H9 (cell line): ENCODE measurements at regions not wholly inside any gene's neighbourhood (a gene's known extent, or its start where the extent isn't known, plus 50 kb on each side); places are given as distances from the start of the nearest gene placed in this dataset.

Experiments
- DNase-seq: peaks from one replicate; pipeline ENCODE4 v3.0.0-alpha.2; 2017
- H2AFZ ChIP-seq: one replicate; pipeline ENCODE4 v1.6.1; 2013; ENCODE audit warnings: mild to moderate bottlenecking, low read length, control low read depth, moderate library complexity
- H2AK5ac ChIP-seq: 2 replicates; pipeline ENCODE4 v1.6.1; 2013; ENCODE audit warnings: low read length, control low read depth, mixed read lengths; ENCODE audit not compliant: insufficient read length
- H2BK120ac ChIP-seq: one replicate; pipeline ENCODE4 v1.6.1; 2013; ENCODE audit warnings: low read depth, mild to moderate bottlenecking, low read length, control low read depth, inconsistent platforms; ENCODE audit not compliant: poor library complexity, severe bottlenecking
- H2BK12ac ChIP-seq: 2 replicates; pipeline ENCODE4 v1.6.1; 2013; ENCODE audit warnings: low read length, control low read depth, mixed read lengths, low read depth; ENCODE audit not compliant: insufficient read length
- H2BK15ac ChIP-seq: 2 replicates; pipeline ENCODE4 v1.6.1; 2013; ENCODE audit warnings: low read depth, low read length, control low read depth
- H2BK20ac ChIP-seq: one replicate; pipeline ENCODE4 v1.6.1; 2013; ENCODE audit warnings: low read depth, mild to moderate bottlenecking, low read length, control low read depth, inconsistent platforms; ENCODE audit not compliant: poor library complexity, severe bottlenecking
- H2BK5ac ChIP-seq: 2 replicates; pipeline ENCODE4 v1.6.1; 2013; ENCODE audit warnings: low read length, control low read depth, mixed read lengths; ENCODE audit not compliant: insufficient read length
- H3K14ac ChIP-seq: 2 replicates; pipeline ENCODE4 v1.6.1; 2013; ENCODE audit warnings: low read length, control low read depth; ENCODE audit not compliant: insufficient read depth
- H3K18ac ChIP-seq: 2 replicates; pipeline ENCODE4 v1.6.1; 2013; ENCODE audit warnings: low read depth, mild to moderate bottlenecking, mixed read lengths, low read length, control low read depth; ENCODE audit not compliant: insufficient read length
- H3K23ac ChIP-seq: 2 replicates; pipeline ENCODE4 v1.6.1; 2013; ENCODE audit warnings: low read length, control low read depth, mixed read lengths, low read depth; ENCODE audit not compliant: insufficient read length
- H3K23me2 ChIP-seq: 2 replicates; pipeline ENCODE4 v1.6.1; 2013; ENCODE audit warnings: low read depth, mild to moderate bottlenecking, mixed read lengths, low read length, control low read depth; ENCODE audit not compliant: insufficient read length, poor library complexity, severe bottlenecking
- H3K27ac ChIP-seq: 2 replicates; pipeline ENCODE4 v1.5.1; 2013; ENCODE audit warnings: low read length, control low read depth, mixed read lengths, low read depth; ENCODE audit not compliant: insufficient read length
- H3K27me3 ChIP-seq: 2 replicates; pipeline ENCODE4 v1.6.1; 2013; ENCODE audit warnings: low read length, control low read depth, inconsistent platforms; ENCODE audit not compliant: insufficient read depth
- H3K4ac ChIP-seq: 2 replicates; pipeline ENCODE4 v1.6.1; 2013; ENCODE audit warnings: low read depth, mild to moderate bottlenecking, control low read depth, inconsistent platforms, low read length, moderate library complexity
- H3K4me1 ChIP-seq: 2 replicates; pipeline ENCODE4 v1.6.1; 2013; ENCODE audit warnings: low read length, control low read depth, inconsistent platforms; ENCODE audit not compliant: insufficient read depth
- H3K4me2 ChIP-seq: 2 replicates; pipeline ENCODE4 v1.6.1; 2013; ENCODE audit warnings: low read length, control low read depth, mixed read lengths; ENCODE audit not compliant: insufficient read length, insufficient read depth
- H3K56ac ChIP-seq: 2 replicates; pipeline ENCODE4 v1.6.1; 2013; ENCODE audit warnings: low read depth, mild to moderate bottlenecking, mixed read lengths, low read length, control low read depth; ENCODE audit not compliant: insufficient read length
- H3K79me1 ChIP-seq: 2 replicates; pipeline ENCODE4 v1.6.1; 2013; ENCODE audit warnings: low read depth, mild to moderate bottlenecking, moderate library complexity, low read length, control low read depth, inconsistent platforms; ENCODE audit not compliant: insufficient read depth, poor library complexity, severe bottlenecking
- H3K79me2 ChIP-seq: 2 replicates; pipeline ENCODE4 v1.6.1; 2013; ENCODE audit warnings: low read length, control low read depth, inconsistent platforms; ENCODE audit not compliant: insufficient read depth
- H3K9ac ChIP-seq: 2 replicates; pipeline ENCODE4 v1.6.1; 2013; ENCODE audit warnings: low read length, control low read depth, mixed read lengths; ENCODE audit not compliant: insufficient read length; ENCODE audit errors: extremely low read depth
- H3K9me3 ChIP-seq: one replicate; pipeline ENCODE4 v1.6.1; 2013; ENCODE audit warnings: low read depth, low read length, inconsistent platforms; ENCODE audit not compliant: control insufficient read depth
- H3T11ph ChIP-seq: one replicate; pipeline ENCODE4 v1.6.1; 2013; ENCODE audit warnings: mild to moderate bottlenecking, low read length, control low read depth, inconsistent platforms
- H4K20me1 ChIP-seq: one replicate; pipeline ENCODE4 v1.6.1; 2013; ENCODE audit not compliant: control insufficient read depth, insufficient read length, insufficient read depth
- H4K5ac ChIP-seq: 2 replicates; pipeline ENCODE4 v1.6.1; 2013; ENCODE audit warnings: low read depth, mild to moderate bottlenecking, mixed read lengths, low read length, control low read depth; ENCODE audit not compliant: insufficient read length
- H4K8ac ChIP-seq: replicated peaks from 2 replicates; pipeline ENCODE4 v1.6.1; 2013; ENCODE audit warnings: low read length, control low read depth, mixed read lengths, low read depth; ENCODE audit not compliant: insufficient read length
- H4K91ac ChIP-seq: 2 replicates; pipeline ENCODE4 v1.6.1; 2013; ENCODE audit warnings: low read depth, mild to moderate bottlenecking, moderate library complexity, mixed read lengths, low read length, control low read depth; ENCODE audit not compliant: insufficient read length
- H3K27ac Mint-ChIP-seq, 3 experiments: 2 replicates in 2 of 3; 3 replicates in 1 of 3; pipeline ENCODE4 v1.8.0; 2020 to 2021; ENCODE audit warnings: mixed read lengths in 3 of 3, mild to moderate bottlenecking in 1 of 3, moderate library complexity in 1 of 3
- H3K27me3 Mint-ChIP-seq: 2 replicates; pipeline ENCODE4 v1.8.0; 2021; ENCODE audit warnings: low read depth, mild to moderate bottlenecking, moderate library complexity, mixed read lengths
- H3K36me3 Mint-ChIP-seq, 3 experiments: 2 replicates in 2 of 3; 3 replicates in 1 of 3; pipeline ENCODE4 v1.8.0; 2020 to 2021; ENCODE audit warnings: low read depth in 3 of 3, mixed read lengths in 3 of 3; ENCODE audit not compliant: insufficient read depth in 1 of 3
- H3K4me1 Mint-ChIP-seq, 2 experiments: 2 replicates each; pipeline ENCODE4 v1.8.0; 2020; ENCODE audit warnings: mixed read lengths in 2 of 2
- H3K4me3 Mint-ChIP-seq, 2 experiments: 2 replicates in 1 of 2; 3 replicates in 1 of 2; pipeline ENCODE4 v1.8.0; 2020 to 2021; ENCODE audit warnings: mild to moderate bottlenecking in 2 of 2, mixed read lengths in 2 of 2, moderate library complexity in 1 of 2
- H3K9me3 Mint-ChIP-seq, 2 experiments: 2 replicates in 1 of 2; 3 replicates in 1 of 2; pipeline ENCODE4 v1.8.0; 2020; ENCODE audit warnings: mild to moderate bottlenecking in 2 of 2, mixed read lengths in 2 of 2, moderate library complexity in 1 of 2
- WGBS: extraction: QIAGEN DNeasy Blood & Tissue Kit; methylation state at CpG from one replicate; pipeline ENCODE4 v1.1.7; 2013; ENCODE audit warnings: missing lambda C conversion rate, low lambda C conversion rate, mixed read lengths; ENCODE audit not compliant: insufficient read length; ENCODE audit errors: extremely low coverage; 5-methylcytosine and 5-hydroxymethylcytosine counted together
- TF ChIP-seq, protein P1 (sequence below): fragments of 200-600 bp; sonication (generic); conservative IDR thresholded peaks from 3 replicates; pipeline ENCODE4 v1.8.0; 2021; ENCODE audit warnings: antibody characterized with exemption, mild to moderate bottlenecking

DNA sequence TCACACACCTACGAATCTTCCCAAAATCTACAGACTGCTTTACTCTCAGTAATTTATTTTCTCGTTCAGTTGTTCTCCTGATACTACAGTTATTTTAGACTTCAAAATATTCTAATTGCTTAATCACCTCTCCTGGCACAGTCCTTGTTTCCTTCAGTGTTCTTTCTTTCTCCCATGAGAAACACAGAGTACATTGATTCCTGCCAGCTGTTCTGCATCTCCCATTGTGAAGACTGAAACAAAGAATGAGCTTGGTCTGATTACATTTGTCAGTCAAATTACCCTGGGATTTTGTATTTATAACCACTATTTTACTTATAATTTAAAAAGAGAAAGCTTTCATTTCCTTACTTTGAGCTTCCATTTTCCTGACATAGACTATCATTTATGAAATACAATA lies 63.9 kb upstream of the TANK start:
- no peak overlapping the region for H3K23ac ChIP-seq
- no peaks in the 10 kb centered on the region for H3K79me2 ChIP-seq
- no peak overlapping the region for H3K4me2 ChIP-seq
- no peak overlapping the region for H2AK5ac ChIP-seq
- no peak overlapping the region for H3K4ac ChIP-seq
- H2AFZ ChIP-seq, result no peak overlapping the region
- no peaks in the 10 kb centered on the region for H3K27me3 ChIP-seq
- H3K4me1 ChIP-seq, result no peaks in the 10 kb centered on the region
- peak overlapping the region in 1 of 3 experiments; percentile 4; a peak in 1 of 7 replicates for H3K27ac Mint-ChIP-seq
- H3K36me3 Mint-ChIP-seq, result peaks cover 0 to 4% (median 0%) of the 10 kb centered on the region in 3 experiments; a peak in 1 of 7 replicates
- no peaks in the 10 kb centered on the region for H3K79me1 ChIP-seq
- no peak overlapping the region for H3T11ph ChIP-seq
- H4K8ac ChIP-seq, result no peak overlapping the region
- H2BK15ac ChIP-seq, result no peak overlapping the region
- no peak overlapping the region for H4K5ac ChIP-seq
- H3K9me3 ChIP-seq, result no peaks in the 10 kb centered on the region
- H3K23me2 ChIP-seq, result no peaks in the 10 kb centered on the region
- no peak overlapping the region for H3K18ac ChIP-seq
- no peak overlapping the region for H3K9ac ChIP-seq
- H3K9me3 Mint-ChIP-seq, result peaks cover 4 to 13% of the 10 kb centered on the region in 2 experiments; a peak in 3 of 5 replicates
- no peaks in the 10 kb centered on the region; the same call in 1 of the 2 replicates for H3K27me3 Mint-ChIP-seq
- no peak overlapping the region for H2BK5ac ChIP-seq
- no peak for DNase-seq
- no peak overlapping the region for H3K4me3 Mint-ChIP-seq
- H3K4me1 Mint-ChIP-seq, result peaks cover 7 to 16% of the 10 kb centered on the region in 2 experiments
- no peak overlapping the region for H3K27ac ChIP-seq
- H2BK12ac ChIP-seq, result no peak overlapping the region
- H4K20me1 ChIP-seq, result no peaks in the 10 kb centered on the region
- H2BK120ac ChIP-seq, result no peak overlapping the region
- no peak overlapping the region for H4K91ac ChIP-seq
- WGBS, result no CpG with 5 or more reads among the region's 2 CpGs
- TF ChIP-seq, protein P1, sequence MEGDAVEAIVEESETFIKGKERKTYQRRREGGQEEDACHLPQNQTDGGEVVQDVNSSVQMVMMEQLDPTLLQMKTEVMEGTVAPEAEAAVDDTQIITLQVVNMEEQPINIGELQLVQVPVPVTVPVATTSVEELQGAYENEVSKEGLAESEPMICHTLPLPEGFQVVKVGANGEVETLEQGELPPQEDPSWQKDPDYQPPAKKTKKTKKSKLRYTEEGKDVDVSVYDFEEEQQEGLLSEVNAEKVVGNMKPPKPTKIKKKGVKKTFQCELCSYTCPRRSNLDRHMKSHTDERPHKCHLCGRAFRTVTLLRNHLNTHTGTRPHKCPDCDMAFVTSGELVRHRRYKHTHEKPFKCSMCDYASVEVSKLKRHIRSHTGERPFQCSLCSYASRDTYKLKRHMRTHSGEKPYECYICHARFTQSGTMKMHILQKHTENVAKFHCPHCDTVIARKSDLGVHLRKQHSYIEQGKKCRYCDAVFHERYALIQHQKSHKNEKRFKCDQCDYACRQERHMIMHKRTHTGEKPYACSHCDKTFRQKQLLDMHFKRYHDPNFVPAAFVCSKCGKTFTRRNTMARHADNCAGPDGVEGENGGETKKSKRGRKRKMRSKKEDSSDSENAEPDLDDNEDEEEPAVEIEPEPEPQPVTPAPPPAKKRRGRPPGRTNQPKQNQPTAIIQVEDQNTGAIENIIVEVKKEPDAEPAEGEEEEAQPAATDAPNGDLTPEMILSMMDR, result no peak
- H3K14ac ChIP-seq, result no peak overlapping the region
- H2BK20ac ChIP-seq, result no peak overlapping the region
- no peak overlapping the region for H3K56ac ChIP-seq
